ENCODE measurements at regions not wholly inside any gene's neighbourhood (a gene's known extent, or its start where the extent isn't known, plus 50 kb on each side); places are given as distances from the start of the nearest gene placed in this dataset.

DNA sequence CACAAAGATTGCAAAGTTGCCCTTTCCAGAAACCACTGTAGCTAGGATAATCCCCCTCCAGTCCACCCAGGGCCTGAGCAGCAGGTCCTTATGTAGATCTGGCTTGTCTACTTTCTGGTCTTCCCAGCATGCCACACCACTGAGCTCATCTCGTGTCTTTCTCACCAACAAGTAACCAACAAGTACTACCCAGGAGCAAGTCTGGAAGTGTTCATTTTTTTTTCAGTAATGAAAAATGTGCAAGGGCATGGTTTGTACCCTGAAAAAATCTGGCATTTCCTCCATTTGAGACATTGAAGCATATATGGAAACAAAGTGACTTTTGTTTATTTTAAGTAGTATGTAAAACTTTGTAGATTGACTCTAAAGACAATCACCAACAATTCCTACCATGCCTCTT is 120.8 kb downstream of the INHBA start:
- TF ChIP-seq ZFP30 (CRISPR knock-in tag; IDR thresholded peaks at IDR 0.05) (no peak), RARB (CRISPR knock-in tag; IDR thresholded peaks at IDR 0.05) (no peak), TSHZ2 (CRISPR knock-in tag; IDR thresholded peaks at IDR 0.05) (no peak), ISL1 (CRISPR knock-in tag; IDR thresholded peaks at IDR 0.05) (no peak), OSR1 (CRISPR knock-in tag; IDR thresholded peaks at IDR 0.05) (no peak), ZNF70 (CRISPR knock-in tag; IDR thresholded peaks at IDR 0.05) (no peak), ARNTL (CRISPR knock-in tag; IDR thresholded peaks at IDR 0.05; ENCODE audit: borderline replicate concordance, low read depth) (no peak), ESRRG (CRISPR knock-in tag; IDR thresholded peaks at IDR 0.05) (no peak), BACH2 (CRISPR knock-in tag; IDR thresholded peaks at IDR 0.05; ENCODE audit: borderline replicate concordance) (no peak)
- TF ChIP-seq, protein P1, sequence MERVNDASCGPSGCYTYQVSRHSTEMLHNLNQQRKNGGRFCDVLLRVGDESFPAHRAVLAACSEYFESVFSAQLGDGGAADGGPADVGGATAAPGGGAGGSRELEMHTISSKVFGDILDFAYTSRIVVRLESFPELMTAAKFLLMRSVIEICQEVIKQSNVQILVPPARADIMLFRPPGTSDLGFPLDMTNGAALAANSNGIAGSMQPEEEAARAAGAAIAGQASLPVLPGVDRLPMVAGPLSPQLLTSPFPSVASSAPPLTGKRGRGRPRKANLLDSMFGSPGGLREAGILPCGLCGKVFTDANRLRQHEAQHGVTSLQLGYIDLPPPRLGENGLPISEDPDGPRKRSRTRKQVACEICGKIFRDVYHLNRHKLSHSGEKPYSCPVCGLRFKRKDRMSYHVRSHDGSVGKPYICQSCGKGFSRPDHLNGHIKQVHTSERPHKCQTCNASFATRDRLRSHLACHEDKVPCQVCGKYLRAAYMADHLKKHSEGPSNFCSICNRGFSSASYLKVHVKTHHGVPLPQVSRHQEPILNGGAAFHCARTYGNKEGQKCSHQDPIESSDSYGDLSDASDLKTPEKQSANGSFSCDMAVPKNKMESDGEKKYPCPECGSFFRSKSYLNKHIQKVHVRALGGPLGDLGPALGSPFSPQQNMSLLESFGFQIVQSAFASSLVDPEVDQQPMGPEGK (CRISPR knock-in tag; IDR thresholded peaks at IDR 0.05; ENCODE audit: borderline replicate concordance), result no peak

All from SK-N-SH treated with all-trans-retinoic acid at 6 μM for 48 hours (cell line).